ENCODE measurements at regions not wholly inside any gene's neighbourhood (a gene's known extent, or its start where the extent isn't known, plus 50 kb on each side); places are given as distances from the start of the nearest gene placed in this dataset.

DNA sequence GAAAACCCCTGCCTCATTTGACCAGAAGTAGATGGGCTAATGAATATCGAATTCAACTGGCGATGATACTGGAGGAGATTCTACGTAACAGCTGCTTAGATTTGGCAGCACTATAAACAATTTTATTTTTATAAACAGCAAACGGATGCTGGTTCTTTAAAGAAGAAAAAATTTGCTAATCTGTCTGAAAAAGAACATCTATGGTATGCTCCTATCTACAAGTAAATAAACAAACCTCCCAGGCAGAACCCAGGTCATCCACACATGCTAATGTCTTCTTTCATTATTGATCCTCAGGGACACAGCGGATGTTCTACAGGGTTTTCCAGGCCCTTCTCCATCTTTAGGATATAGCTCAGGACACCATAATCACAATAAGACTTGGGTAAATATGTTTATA, 291.3 kb downstream of the ALDH8A1 start:
- no peak overlapping the region for H3K9ac ChIP-seq (ENCODE audit: insufficient read depth, low read length)
- no peak overlapping the region for H3K4me2 ChIP-seq (ENCODE audit: extremely low read depth, insufficient read depth, low read length)
- no peak overlapping the region for H2AFZ ChIP-seq (ENCODE audit: low read length)
- peaks cover 2% of the 10 kb centered on the region for H3K4me1 ChIP-seq (ENCODE audit: control insufficient read depth, extremely low read depth, insufficient read depth, low read length)
- H3K9me3 ChIP-seq (ENCODE audit: control insufficient read depth, insufficient read depth, low read depth, low read length), result no peaks in the 10 kb centered on the region
- peak in 1 of 2 donors; percentile 17 for DNase-seq (ENCODE audit: low read depth in 2 of 2)
- no peaks in the 10 kb centered on the region for H4K20me1 ChIP-seq (ENCODE audit: control insufficient read depth, extremely low read depth, insufficient read depth, low read length)
- H3K36me3 ChIP-seq (ENCODE audit: control insufficient read depth, insufficient read depth, low read length), result no peaks in the 10 kb centered on the region
- H3K27ac ChIP-seq (ENCODE audit: insufficient read depth, low read length), result no peak overlapping the region
- TF ChIP-seq EZH2 (IDR thresholded peaks at IDR 0.05; ENCODE audit: low read length, missing control alignments) (no peak), CTCF (conservative IDR thresholded peaks at IDR 0.05 in 1 of 2, IDR thresholded peaks at IDR 0.05 in 1 of 2; ENCODE audit: low read depth in 1 of 2, low read length in 2 of 2) (no peak)
- H3K4me3 ChIP-seq (replicated peaks in 1 of 4; ENCODE audit: control extremely low read depth in 1 of 4, insufficient read depth in 1 of 4, low read depth in 3 of 4, low read length in 4 of 4), result no peak overlapping the region
- no peaks in the 10 kb centered on the region for H3K79me2 ChIP-seq (ENCODE audit: control insufficient read depth, insufficient read depth, low read length)
- H3K27me3 ChIP-seq (ENCODE audit: control insufficient read depth, insufficient read depth, low read length), result no peaks in the 10 kb centered on the region

DNA sequence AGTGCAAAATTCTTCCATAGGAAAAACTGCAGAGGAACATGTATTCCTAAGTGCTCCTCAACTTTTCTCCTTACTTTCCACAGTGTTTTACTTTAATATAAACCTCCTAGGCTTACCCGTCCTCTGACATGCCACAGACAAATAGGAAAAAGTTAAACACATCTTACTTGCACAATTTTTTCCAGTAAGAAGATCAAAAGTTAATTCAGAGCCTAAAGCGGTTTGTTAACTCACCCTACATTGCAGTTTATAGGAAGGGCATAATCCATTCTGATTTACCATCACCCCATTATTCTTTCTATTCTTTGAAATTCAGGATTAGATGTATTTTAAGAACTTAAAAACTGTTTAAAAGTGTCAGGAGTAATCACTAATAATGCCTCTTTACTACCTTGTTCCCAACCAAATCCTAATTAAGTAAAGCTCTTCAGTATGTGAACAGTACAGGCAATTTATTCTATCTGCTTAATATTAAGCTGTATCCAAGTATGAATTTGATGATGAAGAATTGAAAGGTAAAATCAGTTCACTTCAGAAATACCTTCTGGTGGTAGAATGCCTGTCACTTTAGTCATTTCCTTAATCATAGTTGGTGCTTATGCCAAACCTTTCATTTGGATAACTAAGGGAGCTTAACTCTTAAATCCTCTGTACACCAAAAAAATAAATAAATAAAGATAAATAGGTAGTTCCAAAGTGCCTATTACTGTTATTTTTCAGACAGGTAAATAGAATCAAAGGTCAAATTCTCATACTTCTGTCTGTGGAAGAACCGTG, 292.0 kb downstream of the ALDH8A1 start:
- Histone ChIP-seq H3K4me1 (ENCODE audit: control insufficient read depth, extremely low read depth, insufficient read depth, low read length) (peaks cover 2% of the 10 kb centered on the region), H3K9me3 (ENCODE audit: control insufficient read depth, insufficient read depth, low read depth, low read length) (no peaks in the 10 kb centered on the region), H4K20me1 (ENCODE audit: control insufficient read depth, extremely low read depth, insufficient read depth, low read length) (no peaks in the 10 kb centered on the region), H3K79me2 (ENCODE audit: control insufficient read depth, insufficient read depth, low read length) (no peaks in the 10 kb centered on the region), H3K4me2 (ENCODE audit: extremely low read depth, insufficient read depth, low read length) (no peak overlapping the region), H3K4me3 (replicated peaks in 1 of 4; ENCODE audit: control extremely low read depth in 1 of 4, insufficient read depth in 1 of 4, low read depth in 3 of 4, low read length in 4 of 4) (no peak overlapping the region), H3K27me3 (ENCODE audit: control insufficient read depth, insufficient read depth, low read length) (no peaks in the 10 kb centered on the region), H3K9ac (ENCODE audit: insufficient read depth, low read length) (no peak overlapping the region), H3K36me3 (ENCODE audit: control insufficient read depth, insufficient read depth, low read length) (no peaks in the 10 kb centered on the region), H3K27ac (ENCODE audit: insufficient read depth, low read length) (no peak overlapping the region), H2AFZ (ENCODE audit: low read length) (no peak overlapping the region)
- peak in 1 of 2 donors; percentile 50 for DNase-seq (ENCODE audit: low read depth in 2 of 2)
- TF ChIP-seq CTCF (conservative IDR thresholded peaks at IDR 0.05 in 1 of 2, IDR thresholded peaks at IDR 0.05 in 1 of 2; ENCODE audit: low read depth in 1 of 2, low read length in 2 of 2), result no peak
- TF ChIP-seq EZH2 (IDR thresholded peaks at IDR 0.05; ENCODE audit: low read length, missing control alignments), result no peak

GRCh38 chr6:134657343-134657742, 292.6 kb downstream of the ALDH8A1 start:
- H3K4me3 ChIP-seq (replicated peaks in 1 of 4; ENCODE audit: control extremely low read depth in 1 of 4, insufficient read depth in 1 of 4, low read depth in 3 of 4, low read length in 4 of 4), result no peak overlapping the region
- no peaks in the 10 kb centered on the region for H3K36me3 ChIP-seq (ENCODE audit: control insufficient read depth, insufficient read depth, low read length)
- H2AFZ ChIP-seq (ENCODE audit: low read length), result no peak overlapping the region
- H4K20me1 ChIP-seq (ENCODE audit: control insufficient read depth, extremely low read depth, insufficient read depth, low read length), result no peaks in the 10 kb centered on the region
- no peak for DNase-seq (ENCODE audit: low read depth in 2 of 2)
- H3K4me2 ChIP-seq (ENCODE audit: extremely low read depth, insufficient read depth, low read length), result no peak overlapping the region
- no peak for TF ChIP-seq EZH2 (IDR thresholded peaks at IDR 0.05; ENCODE audit: low read length, missing control alignments)
- H3K9ac ChIP-seq (ENCODE audit: insufficient read depth, low read length), result no peak overlapping the region
- no peak overlapping the region for H3K27ac ChIP-seq (ENCODE audit: insufficient read depth, low read length)
- no peaks in the 10 kb centered on the region for H3K9me3 ChIP-seq (ENCODE audit: control insufficient read depth, insufficient read depth, low read depth, low read length)
- no peaks in the 10 kb centered on the region for H3K27me3 ChIP-seq (ENCODE audit: control insufficient read depth, insufficient read depth, low read length)
- peaks cover 2% of the 10 kb centered on the region for H3K4me1 ChIP-seq (ENCODE audit: control insufficient read depth, extremely low read depth, insufficient read depth, low read length)
- no peaks in the 10 kb centered on the region for H3K79me2 ChIP-seq (ENCODE audit: control insufficient read depth, insufficient read depth, low read length)
